HEK293T (cell line): ENCODE measurements at regions not wholly inside any gene's neighbourhood (a gene's known extent, or its start where the extent isn't known, plus 50 kb on each side); places are given as distances from the start of the nearest gene placed in this dataset.

Experiments
- ELF4 ChIP-seq: fragments of 450-650 bp; IDR thresholded peaks from 2 replicates; pipeline ENCODE4 v1.6.1; 2017; ENCODE audit warnings: antibody characterized with exemption
- SP1 ChIP-seq: fragments of 450-650 bp; IDR thresholded peaks from 2 replicates; pipeline ENCODE4 v1.6.1; 2017
- SUZ12 ChIP-seq: fragments of 450-650 bp; IDR thresholded peaks from 2 replicates; pipeline ENCODE4 v1.6.1; 2016; ENCODE audit warnings: mild to moderate bottlenecking
- ZNF384 ChIP-seq: fragments of 450-650 bp; IDR thresholded peaks from 2 replicates; pipeline ENCODE4 v1.6.1; 2016

GRCh38 chr21:38898422-38899096 lies 92.8 kb downstream of the ETS2 start:
- no peak for TF ChIP-seq SP1
- no peak for TF ChIP-seq ELF4
- TF ChIP-seq ZNF384, result no peak
- TF ChIP-seq SUZ12, result no peak
